ENCODE measurements at regions not wholly inside any gene's neighbourhood (a gene's known extent, or its start where the extent isn't known, plus 50 kb on each side); places are given as distances from the start of the nearest gene placed in this dataset.

DNA sequence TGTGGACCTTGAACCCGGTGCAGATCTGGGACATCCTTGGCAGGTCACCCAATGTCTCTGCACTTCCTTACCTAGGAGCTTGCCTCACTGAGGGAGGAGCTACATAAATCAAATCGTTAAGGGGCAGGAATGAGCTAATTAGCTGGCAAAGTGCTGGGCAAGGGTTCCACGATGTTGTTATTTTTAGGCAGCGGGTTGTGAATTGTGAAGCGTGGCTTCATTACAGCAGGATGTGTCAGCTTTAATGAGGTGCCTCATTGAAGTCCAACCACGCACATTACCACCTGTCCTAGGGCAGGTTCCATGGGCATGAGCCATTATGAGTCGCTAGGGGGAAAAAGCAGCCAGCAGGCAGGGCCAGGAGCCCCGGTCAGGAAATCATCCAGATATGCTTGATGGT lies 127.0 kb upstream of the AGAP1 start:
- TF ChIP-seq CTCF (IDR thresholded peaks at IDR 0.05; ENCODE audit: low read length) (no peak), EZH2 (IDR thresholded peaks at IDR 0.05; ENCODE audit: borderline replicate concordance, low read length) (no peak)
